ENCODE measurements at regions not wholly inside any gene's neighbourhood (a gene's known extent, or its start where the extent isn't known, plus 50 kb on each side); places are given as distances from the start of the nearest gene placed in this dataset.
A peak's percentile ranks its signal among the peaks of the same experiment; 100 is the strongest.
"Not testable (repeated sequence)": the region's sequence is repeated elsewhere in the genome, so short reads cannot be mapped to it uniquely, and the experiment has no call there.

DNA sequence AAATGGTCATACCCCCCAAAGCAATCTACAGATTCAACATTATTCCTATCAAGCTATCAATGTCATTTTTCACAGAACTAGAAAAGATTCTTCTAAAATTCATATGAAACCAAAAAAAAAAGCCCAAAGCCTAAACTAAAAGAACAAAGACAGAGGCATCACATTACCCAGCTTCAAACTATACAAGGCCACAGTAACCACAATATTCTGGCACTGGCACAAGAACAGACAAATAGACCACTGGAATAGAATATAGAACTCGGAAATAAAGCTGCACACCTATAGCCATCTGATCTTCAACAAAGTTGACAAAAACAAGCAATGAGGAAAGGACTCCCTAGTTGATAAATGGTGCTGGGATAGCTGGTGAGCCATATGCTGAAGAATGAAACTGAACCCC is 89.2 kb upstream of the PCED1B start:
- ATAC-seq (no peak), DNase-seq (no peak)
- Histone ChIP-seq H3K9me3 (peaks cover 0 to 27% of the 10 kb centered on the region in 2 donors), H3K27ac (no peak overlapping the region), H3K4me1 (no peaks in the 10 kb centered on the region), H3K36me3 (no peaks in the 10 kb centered on the region), H3K27me3 (peaks cover 0 to under 1% of the 10 kb centered on the region in 2 donors), H3K4me3 (no peak overlapping the region)
- intact Hi-C loops (cut with DNase I) = no loop called here
- TF ChIP-seq, protein P1, sequence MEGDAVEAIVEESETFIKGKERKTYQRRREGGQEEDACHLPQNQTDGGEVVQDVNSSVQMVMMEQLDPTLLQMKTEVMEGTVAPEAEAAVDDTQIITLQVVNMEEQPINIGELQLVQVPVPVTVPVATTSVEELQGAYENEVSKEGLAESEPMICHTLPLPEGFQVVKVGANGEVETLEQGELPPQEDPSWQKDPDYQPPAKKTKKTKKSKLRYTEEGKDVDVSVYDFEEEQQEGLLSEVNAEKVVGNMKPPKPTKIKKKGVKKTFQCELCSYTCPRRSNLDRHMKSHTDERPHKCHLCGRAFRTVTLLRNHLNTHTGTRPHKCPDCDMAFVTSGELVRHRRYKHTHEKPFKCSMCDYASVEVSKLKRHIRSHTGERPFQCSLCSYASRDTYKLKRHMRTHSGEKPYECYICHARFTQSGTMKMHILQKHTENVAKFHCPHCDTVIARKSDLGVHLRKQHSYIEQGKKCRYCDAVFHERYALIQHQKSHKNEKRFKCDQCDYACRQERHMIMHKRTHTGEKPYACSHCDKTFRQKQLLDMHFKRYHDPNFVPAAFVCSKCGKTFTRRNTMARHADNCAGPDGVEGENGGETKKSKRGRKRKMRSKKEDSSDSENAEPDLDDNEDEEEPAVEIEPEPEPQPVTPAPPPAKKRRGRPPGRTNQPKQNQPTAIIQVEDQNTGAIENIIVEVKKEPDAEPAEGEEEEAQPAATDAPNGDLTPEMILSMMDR (IDR thresholded peaks at IDR 0.05) = no peak

DNA sequence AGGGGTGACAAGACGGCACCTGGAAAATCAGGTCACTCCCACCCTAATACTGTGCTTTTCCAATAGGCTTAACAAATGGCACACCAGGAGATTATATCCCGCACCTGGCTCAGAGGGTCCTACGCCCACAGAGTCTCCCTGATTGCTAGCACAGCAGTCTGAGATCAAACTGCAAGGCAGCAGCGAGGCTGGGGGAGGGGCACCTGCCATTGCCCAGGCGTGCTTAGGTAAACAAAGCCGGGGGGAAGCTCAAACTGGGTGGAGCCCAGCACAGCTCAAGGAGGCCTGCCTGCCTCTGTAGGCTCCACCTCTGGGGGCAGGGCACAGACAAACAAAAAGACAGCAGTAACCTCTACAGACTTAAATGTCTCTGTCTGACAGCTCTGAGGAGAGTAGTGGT is 87.4 kb upstream of the PCED1B start:
- H3K4me1 ChIP-seq; intact Hi-C loops (cut with DNase I); H3K27ac ChIP-seq; H3K27me3 ChIP-seq; DNase-seq; H3K36me3 ChIP-seq; H3K4me3 ChIP-seq; ATAC-seq: not testable (repeated sequence)
- peaks cover 0 to 30% of the 10 kb centered on the region in 2 donors for H3K9me3 ChIP-seq

DNA sequence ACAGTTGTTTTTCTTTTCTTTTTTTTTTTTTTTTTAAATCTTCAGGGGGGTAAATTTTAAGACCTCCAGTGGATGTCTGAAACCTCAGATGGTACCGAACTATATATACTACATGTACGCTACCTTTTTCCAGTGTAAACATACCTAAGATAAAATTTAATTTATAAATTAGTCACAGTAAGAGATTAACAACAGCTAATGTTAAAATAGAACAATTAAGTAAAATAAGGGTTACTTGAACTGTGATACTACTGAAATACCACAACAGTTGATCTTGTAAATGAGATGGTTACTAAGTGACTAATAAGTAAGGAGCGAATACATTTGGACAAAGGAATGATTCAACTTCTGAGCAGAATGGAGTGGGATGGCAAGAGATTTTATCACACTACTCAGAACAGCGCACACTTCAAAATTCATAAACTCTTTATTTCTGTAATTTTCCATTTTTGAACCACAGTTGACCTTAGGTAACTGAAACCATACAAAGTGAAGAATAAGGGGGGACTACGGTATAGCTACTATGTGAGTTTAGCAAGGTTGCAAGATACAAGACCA is 80.5 kb upstream of the PCED1B start:
- Histone ChIP-seq H3K4me1 (no peaks in the 10 kb centered on the region), H3K27ac (no peak overlapping the region), H3K36me3 (no peaks in the 10 kb centered on the region), H3K9me3 (peaks cover 0 to 3% of the 10 kb centered on the region in 2 donors), H3K27me3 (no peaks in the 10 kb centered on the region), H3K4me3 (no peak overlapping the region)
- no peak for DNase-seq
- TF ChIP-seq, protein P1 (IDR thresholded peaks at IDR 0.05) = no peak
- peak; percentile 25 for ATAC-seq
- intact Hi-C loops (cut with DNase I) = no loop called here

DNA sequence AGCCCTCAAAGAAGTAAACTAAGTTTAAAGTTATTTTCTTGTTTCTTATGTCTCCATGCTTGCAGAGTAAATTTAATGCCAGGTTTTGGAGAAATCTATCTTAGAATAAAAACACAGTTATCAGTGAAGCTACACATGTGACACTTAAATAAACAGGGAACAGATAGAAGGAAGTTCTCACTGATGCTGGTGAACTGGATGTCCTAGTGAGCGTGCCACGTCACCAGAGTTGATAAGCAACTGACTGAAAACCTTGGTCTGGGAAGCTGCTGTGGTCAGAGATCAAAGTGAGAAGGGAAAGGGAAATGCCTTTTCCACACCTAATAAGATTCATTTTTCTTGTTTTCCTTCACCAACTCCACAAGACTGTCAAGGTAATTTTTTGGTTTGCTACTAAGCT is 74.8 kb upstream of the PCED1B start:
- H3K4me3 ChIP-seq = no peak overlapping the region
- intact Hi-C loops (cut with DNase I) = no loop called here
- no peaks in the 10 kb centered on the region for H3K27me3 ChIP-seq
- no peaks in the 10 kb centered on the region for H3K9me3 ChIP-seq
- TF ChIP-seq, protein P1 (IDR thresholded peaks at IDR 0.05) = no peak
- H3K27ac ChIP-seq = no peak overlapping the region
- DNase-seq = no peak
- H3K36me3 ChIP-seq = no peaks in the 10 kb centered on the region
- H3K4me1 ChIP-seq = no peaks in the 10 kb centered on the region
- no peak for ATAC-seq

DNA sequence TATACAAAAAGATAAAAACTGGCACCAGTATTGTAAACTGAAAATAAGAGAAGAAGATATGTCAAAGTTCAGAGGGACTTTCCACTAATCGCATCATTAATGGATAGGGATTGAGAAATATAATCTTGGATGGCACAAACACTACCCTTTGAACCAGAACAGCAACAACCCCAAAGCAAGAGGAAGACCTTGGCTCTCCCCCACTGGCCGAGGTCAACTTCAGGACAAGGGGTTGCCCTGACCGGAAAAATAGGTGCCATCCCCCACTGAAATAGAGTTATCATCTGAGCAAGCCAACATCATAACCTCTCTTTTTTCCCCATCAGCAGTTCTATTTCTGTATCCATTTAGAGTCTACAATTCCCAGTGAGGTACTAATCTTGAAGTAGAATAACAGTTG is 72.4 kb upstream of the PCED1B start:
- Histone ChIP-seq H3K4me3 (no peak overlapping the region), H3K4me1 (no peaks in the 10 kb centered on the region), H3K27ac (no peak overlapping the region), H3K27me3 (no peaks in the 10 kb centered on the region), H3K36me3 (no peaks in the 10 kb centered on the region), H3K9me3 (no peaks in the 10 kb centered on the region)
- intact Hi-C loops (cut with DNase I) = no loop called here
- ATAC-seq (no peak), DNase-seq (no peak)
- TF ChIP-seq, protein P1 (IDR thresholded peaks at IDR 0.05) = no peak

DNA sequence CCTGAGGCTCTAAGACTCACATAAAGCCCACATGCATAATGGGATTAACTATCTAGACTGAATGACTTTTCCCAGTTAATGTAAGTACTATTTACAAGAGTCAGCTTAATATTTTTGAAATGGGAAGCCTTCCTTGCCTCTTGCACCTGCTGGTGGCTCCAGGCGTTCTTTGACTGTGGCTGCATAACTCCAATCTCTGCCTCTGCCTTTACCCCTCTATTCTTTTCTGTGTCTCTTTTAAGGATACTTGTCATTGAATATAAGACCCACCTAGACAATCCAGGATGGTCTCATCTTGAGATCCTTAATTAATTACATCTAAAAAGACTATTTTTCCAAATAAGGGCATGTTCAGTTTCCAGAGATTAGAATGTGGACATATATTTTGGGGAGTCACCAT is 66.9 kb upstream of the PCED1B start:
- no peak for DNase-seq
- no peaks in the 10 kb centered on the region for H3K27me3 ChIP-seq
- no peaks in the 10 kb centered on the region for H3K36me3 ChIP-seq
- intact Hi-C loops (cut with DNase I) = no loop called here
- H3K9me3 ChIP-seq = no peaks in the 10 kb centered on the region
- no peaks in the 10 kb centered on the region for H3K4me1 ChIP-seq
- TF ChIP-seq, protein P1 (IDR thresholded peaks at IDR 0.05) = no peak
- ATAC-seq = no peak
- no peak overlapping the region for H3K27ac ChIP-seq
- no peak overlapping the region for H3K4me3 ChIP-seq

Data from left lung (tissue), 4 donors.